ENCODE measurements at regions not wholly inside any gene's neighbourhood (a gene's known extent, or its start where the extent isn't known, plus 50 kb on each side); places are given as distances from the start of the nearest gene placed in this dataset.
A peak's percentile ranks its signal among the peaks of the same experiment; 100 is the strongest.

- DNase-seq, result no peak
These were observed 511.9 kb upstream of the KLF12 start for GRCh38 chr13:74646091-74646490.

GRCh38 chr13:74645586-74645985, 511.4 kb upstream of the KLF12 start:
- DNase-seq, result no peak

DNA sequence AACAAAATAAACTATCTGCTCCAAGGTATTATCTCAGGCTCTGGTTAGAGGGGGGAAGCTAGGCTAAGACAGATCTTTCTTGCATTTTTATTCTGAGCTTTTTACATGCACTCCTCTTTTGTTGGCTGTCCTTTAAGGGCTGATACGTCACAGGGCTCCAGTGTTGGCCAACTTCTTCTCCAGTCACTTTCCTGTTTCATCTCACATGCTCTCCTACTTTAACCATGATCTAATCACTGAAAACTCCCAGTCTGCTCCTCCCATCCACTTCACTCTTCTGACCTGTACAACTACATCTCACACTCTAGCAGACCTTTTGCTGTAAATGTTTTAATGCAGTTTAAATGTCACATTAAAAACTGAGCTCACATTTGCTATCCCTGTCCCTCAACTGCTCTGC, 510.0 kb upstream of the KLF12 start:
- DNase-seq, result peak; percentile 11

GRCh38 chr13:74641586-74641985, 507.4 kb upstream of the KLF12 start:
- peak; percentile 60 for DNase-seq

- no peak for DNase-seq
These were observed 499.5 kb upstream of the KLF12 start for GRCh38 chr13:74633734-74634133.

DNA sequence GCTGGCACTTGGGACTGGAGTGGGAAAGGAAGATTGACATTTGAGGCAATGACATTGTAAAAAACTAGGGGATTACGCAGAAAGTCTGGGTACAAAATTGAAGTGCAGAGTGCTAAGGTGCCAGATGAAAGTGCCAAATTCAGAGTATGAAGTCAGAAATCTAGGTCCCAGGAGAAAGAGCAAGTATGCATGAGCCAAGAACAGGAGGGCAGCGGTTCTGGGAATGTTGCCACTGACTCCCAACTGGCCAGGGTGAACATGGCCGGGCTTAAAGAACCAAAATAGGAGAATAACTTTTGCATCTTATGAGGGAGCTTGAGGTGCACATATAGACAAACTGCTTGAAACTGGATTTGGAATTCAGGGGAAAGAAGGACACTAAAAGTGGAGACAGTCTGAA, 495.8 kb upstream of the KLF12 start:
- no peak for DNase-seq

DNA sequence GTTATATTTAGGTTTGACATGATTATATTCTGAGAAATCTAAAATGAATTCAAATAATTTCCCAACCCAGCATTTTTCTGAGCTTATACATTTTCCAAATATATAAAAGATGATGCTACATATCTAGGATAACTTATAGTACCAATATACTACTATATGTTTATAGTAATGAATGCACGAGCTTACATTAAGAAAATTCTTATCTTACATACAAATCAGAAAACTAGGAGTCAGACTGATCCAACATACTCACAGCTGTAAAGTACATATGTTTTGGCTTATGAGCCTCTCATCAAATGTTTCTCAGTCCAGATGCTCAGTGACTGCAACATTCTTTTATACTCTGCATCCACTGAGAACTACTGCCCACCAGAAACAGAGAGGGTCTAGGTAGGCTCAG, 491.3 kb upstream of the KLF12 start:
- DNase-seq, result peak; percentile 57

DNA sequence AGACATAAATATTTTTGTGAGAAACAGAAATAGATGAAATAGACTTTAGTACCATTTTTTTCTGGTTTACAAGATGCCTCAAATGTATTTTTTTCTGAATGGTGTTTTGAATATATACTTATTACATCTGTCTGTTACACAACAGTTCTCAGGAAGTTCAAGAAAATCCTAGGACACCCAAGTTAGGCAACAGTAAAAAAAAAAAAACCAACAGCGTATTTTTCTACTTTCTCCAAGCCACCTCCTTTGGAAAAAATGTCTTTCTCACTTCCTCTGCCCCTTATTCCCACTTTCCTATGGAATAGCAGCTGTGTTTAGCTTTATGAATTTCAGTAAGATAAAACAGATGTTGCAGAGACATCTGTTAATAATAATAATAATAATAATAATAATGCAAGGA, 489.6 kb upstream of the KLF12 start:
- peak; percentile 15 for DNase-seq

- no peak for DNase-seq
These were observed 488.1 kb upstream of the KLF12 start for GRCh38 chr13:74622284-74622683.

DNA sequence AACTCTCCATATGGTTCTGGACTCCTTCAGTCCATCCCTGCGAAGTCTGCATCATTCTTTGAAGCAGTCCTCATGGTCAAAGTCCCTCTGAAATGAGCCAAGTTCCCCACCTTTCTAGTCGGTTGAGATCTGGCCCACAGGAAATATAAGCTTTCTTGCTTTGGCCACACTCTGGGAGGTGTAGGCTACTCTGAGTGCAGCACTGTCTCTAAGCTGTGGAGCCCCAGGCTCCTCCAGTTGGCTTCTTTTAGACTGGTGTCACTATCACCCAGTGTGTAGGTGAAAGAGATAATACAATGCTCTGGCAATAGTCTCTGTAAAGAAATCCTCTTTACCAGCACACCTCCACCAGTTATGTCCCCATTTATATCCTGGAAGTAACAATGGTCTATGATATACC, 486.5 kb upstream of the KLF12 start:
- no peak for DNase-seq

GRCh38 chr13:74620308-74620707, 486.1 kb upstream of the KLF12 start:
- no peak for DNase-seq

GRCh38 chr13:74597526-74597925, 463.3 kb upstream of the KLF12 start:
- no peak for DNase-seq

DNA sequence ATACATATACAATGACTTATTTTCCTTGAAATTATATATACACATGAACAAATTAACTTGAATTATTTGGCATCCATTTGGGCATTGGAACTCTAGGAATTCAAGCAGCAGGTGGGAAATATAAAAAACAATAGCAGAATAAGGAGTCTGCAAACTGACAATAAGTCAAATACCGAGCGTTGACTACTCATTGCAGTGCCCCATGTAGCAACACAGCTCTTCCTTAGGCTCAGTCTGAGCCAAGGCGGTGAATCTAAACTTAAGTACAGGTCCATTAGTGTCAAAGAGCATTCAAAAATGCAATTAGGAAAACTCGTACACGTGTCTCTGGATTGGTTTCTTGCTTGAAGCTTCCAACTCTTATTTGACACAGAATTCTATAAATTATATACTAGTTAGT, 462.5 kb upstream of the KLF12 start:
- no peak for DNase-seq

DNA sequence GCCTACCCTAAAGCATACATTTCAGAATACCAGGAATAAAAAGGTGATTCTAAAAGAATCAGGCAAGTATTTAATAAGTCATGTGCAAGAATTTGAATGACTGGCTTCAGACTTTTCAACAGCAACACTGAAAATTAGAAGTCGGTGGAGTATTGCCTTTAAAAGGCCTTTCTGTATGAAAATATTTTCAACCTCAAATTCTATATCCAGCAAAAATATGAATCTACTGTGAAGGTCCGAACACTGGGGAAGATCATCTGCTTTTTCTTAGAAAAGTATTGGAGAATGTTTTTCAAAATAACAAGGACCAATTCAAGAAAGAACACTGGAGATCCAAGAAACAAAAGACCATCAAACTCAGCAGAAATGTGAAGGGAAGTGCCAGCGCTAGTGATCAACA, 459.5 kb upstream of the KLF12 start:
- DNase-seq, result no peak

GRCh38 chr13:74586847-74587246, 452.6 kb upstream of the KLF12 start:
- peak; percentile 5 for DNase-seq

DNA sequence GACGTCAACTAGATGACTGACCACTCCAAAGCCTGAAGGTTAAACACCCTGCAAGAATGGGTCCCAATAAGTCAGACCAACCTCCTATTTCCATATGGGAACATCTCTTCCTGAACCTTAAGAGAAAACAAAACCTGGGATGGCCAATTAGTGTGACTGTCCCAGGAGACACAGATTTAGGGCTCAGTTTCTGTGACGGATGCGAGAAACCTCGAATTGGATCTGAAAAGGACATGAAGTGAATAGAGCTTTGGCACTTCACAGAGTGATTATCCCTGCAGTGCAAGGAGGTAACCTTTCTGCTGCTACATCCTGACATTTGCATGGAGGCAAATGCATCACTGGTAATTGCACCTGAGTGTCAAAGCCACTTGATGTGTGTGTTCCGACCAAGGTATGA, 442.2 kb upstream of the KLF12 start:
- DNase-seq, result no peak

GRCh38 chr13:74575729-74576125, 441.5 kb upstream of the KLF12 start:
- DNase-seq, result peak; percentile 78

DNA sequence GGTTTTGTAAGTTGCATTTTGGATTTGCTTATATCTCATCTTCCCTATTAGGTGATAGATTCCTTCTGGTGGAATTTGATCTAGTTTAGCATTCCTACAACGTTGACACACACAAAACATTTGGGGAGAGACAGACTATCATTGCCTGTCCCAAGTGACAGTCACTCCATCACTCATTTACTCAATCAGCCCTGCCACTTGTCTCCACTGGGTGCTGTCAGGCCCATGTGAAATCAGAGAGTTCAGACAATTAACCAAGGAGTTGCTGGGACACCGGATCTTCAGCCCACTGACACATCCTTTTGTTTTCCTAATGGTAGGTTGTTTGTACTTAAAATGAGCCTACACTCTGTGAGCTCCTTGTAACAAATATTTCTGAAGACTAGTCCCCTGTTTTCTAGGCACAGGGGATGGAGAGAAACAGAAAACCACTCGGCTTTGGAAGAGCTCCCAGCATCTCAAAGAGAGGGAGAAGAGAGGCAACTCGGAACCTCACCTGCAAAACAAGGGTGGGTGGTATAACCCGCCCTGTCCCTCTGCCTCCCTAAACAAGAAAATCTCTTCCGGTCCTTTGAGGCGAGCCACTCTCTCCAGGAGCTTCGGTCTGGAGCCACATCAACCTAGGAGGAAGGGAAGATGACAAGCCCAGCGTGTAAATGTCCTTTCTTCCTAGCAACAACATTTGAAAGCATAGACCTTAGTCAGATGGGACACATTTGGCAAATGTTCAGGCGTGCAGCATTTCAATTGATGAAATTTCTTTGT, 440.9 kb upstream of the KLF12 start:
- no peak for DNase-seq

DNA sequence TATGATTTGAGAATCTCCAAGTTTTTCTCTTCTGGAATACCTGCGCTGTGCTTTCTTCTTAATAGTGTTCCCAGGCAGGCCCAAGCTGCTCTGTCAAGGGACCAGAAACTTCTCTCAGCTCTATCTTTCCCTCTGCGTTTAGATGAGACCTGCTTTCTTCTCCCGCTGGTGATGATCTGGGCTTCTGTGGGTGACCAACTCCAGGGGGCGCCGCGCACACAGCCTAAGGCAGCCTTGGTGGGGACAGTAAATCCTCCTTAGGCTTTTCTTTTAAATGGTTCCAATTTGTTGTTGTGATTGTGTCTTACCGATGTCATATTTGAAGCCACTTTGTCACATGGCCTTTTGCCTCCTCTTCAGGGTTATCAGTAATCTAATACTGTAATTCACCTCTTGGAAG, 439.4 kb upstream of the KLF12 start:
- DNase-seq, result no peak

- no peak for DNase-seq
These were observed 437.6 kb upstream of the KLF12 start for GRCh38 chr13:74571811-74572210.

- peak; percentile 81 for DNase-seq
These were observed 436.6 kb upstream of the KLF12 start for GRCh38 chr13:74570834-74571233.

- no peak for DNase-seq
These were observed 435.8 kb upstream of the KLF12 start for GRCh38 chr13:74570046-74570445.

GRCh38 chr13:74569251-74569650, 435.0 kb upstream of the KLF12 start:
- no peak for DNase-seq

- no peak for DNase-seq
These were observed 433.3 kb upstream of the KLF12 start for GRCh38 chr13:74567485-74567884.

DNA sequence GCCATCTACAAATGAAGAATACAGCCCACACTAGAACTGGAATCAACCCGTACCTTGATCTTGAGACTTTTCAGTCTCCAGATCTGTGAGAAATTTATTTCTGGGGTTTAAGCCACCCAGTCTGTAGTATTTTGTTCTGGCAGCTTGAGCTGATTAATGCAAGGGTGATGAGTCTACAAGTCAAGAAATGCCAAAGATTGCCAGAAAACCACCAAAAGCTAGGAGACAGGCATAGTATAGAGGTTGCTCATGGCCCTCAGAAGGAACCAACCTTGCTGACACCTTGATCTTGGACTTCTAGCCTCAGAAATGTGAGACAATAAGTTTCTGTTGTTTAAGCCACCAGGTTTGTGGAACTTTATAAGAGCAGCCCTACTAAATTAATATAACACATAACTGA, 428.2 kb upstream of the KLF12 start:
- DNase-seq, result peak; percentile 71

All from fibroblast of skin of right quadriceps (primary cell).